Activated T-helper 1 cell treated with anti-CD3 and anti-CD28 coated beads, Interleukin-12 subunit alpha, Interleukin-12 subunit beta, Interleukin-2, Interleukin-4 antibody, amounts not matched to agents 30 ng/mL and 10 ng/mL and 1 ng/mL, durations not matched to agents 14 hours and 24 hours and 36 hours (primary cell): ENCODE measurements at regions not wholly inside any gene's neighbourhood (a gene's known extent, or its start where the extent isn't known, plus 50 kb on each side); places are given as distances from the start of the nearest gene placed in this dataset.
"Not testable (repeated sequence)": the region's sequence is repeated elsewhere in the genome, so short reads cannot be mapped to it uniquely, and the experiment has no call there.

Source experiments
- DNase-seq: peaks from one replicate; pipeline ENCODE4 v3.0.0; 2021; ENCODE audit warnings: low spot score
- H3K27ac Mint-ChIP-seq: one replicate; pipeline ENCODE4 v1.8.0; 2021; ENCODE audit warnings: mild to moderate bottlenecking, mixed read lengths
- H3K27me3 Mint-ChIP-seq: one replicate; pipeline ENCODE4 v1.8.0; 2022; ENCODE audit warnings: mild to moderate bottlenecking, moderate library complexity, mixed read lengths; ENCODE audit not compliant: insufficient read depth
- H3K36me3 Mint-ChIP-seq: one replicate; pipeline ENCODE4 v1.8.0; 2021; ENCODE audit warnings: low read depth, mixed read lengths
- H3K4me1 Mint-ChIP-seq: one replicate; pipeline ENCODE4 v1.8.0; 2021; ENCODE audit warnings: low read depth, mixed read lengths
- H3K4me3 Mint-ChIP-seq: one replicate; pipeline ENCODE4 v1.8.0; 2021; ENCODE audit warnings: mild to moderate bottlenecking, moderate library complexity, mixed read lengths
- H3K9me3 Mint-ChIP-seq: one replicate; pipeline ENCODE4 v1.8.0; 2021; ENCODE audit warnings: mixed read lengths
- intact Hi-C: fragments of 100-400 bp; cut with micrococcal nuclease; formaldehyde crosslinking; loops from one replicate; pipeline ENCODE4 v1.15.1; 2024

DNA sequence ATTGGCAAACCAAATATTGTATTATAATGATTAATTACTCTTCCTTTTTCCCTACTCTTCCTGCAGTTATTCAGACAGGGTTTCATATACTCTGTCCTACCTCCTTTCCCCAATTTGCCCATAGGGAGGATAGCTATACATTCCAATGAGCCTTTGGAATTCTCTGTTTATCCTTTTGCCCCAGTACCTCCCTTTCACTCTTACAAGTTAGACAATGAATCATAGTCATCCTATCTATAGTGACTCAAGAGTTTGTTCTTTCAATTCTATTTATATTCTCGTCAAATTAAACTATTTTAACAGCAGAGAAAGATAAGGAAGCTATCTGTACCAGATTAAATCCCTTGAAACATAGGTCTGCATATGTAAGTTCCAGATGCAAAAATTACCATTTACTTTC is 437.5 kb downstream of the NR4A2 start:
- H3K4me1 Mint-ChIP-seq = no peaks in the 10 kb centered on the region
- no peak for DNase-seq
- H3K27me3 Mint-ChIP-seq = no peaks in the 10 kb centered on the region
- H3K9me3 Mint-ChIP-seq = no peaks in the 10 kb centered on the region
- intact Hi-C loops = no loop called here
- H3K27ac Mint-ChIP-seq = no peak overlapping the region
- no peak overlapping the region for H3K4me3 Mint-ChIP-seq
- H3K36me3 Mint-ChIP-seq = no peaks in the 10 kb centered on the region

DNA sequence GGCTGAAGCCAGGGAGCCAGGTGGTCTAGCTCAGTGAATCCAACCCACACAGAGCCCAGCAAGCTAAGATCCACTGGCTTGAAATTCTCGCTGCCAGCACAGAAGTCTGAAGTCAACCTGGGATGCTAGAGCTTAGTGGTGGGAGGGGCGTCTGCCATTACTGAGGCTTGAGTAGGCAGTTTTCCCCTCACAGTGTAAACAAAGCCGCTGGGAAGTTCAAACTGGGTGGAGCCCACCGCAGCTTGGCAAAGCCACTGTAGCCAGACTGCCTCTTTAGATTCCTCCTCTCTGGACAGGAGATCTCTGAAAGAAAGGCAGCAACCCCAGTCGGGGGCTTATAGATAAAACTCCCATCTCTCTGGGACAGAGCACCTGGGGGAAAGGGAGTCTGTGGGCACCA is 452.1 kb downstream of the NR4A2 start:
- DNase-seq, H3K27ac Mint-ChIP-seq: not testable (repeated sequence)

DNA sequence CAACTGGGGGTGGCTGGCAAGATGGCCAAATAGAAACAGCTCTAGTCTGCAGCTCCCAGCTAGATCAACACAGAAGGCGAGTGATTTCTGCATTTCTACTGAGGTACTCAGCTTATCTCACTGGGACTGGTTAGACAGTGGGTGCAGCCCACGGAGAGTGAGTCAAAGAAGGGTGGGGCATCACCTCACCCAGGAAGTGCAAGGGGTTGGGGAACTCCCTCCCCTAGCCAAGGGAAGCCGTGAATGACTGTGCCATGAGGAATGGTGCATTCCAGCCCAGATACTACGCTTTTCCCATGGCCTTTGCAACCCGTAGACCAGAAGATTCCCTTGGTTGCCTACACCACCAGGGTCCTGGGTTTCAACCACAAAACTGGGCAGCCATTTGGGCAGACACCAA is 452.6 kb downstream of the NR4A2 start:
- DNase-seq, H3K27me3 Mint-ChIP-seq, H3K4me1 Mint-ChIP-seq, intact Hi-C loops, H3K27ac Mint-ChIP-seq, H3K36me3 Mint-ChIP-seq, H3K4me3 Mint-ChIP-seq: not testable (repeated sequence)
- peaks cover 26% of the 10 kb centered on the region for H3K9me3 Mint-ChIP-seq

More for the DNA sequence above, 452.1 kb downstream of the NR4A2 start:
- H3K27me3 Mint-ChIP-seq, intact Hi-C loops, H3K36me3 Mint-ChIP-seq, H3K4me3 Mint-ChIP-seq, H3K4me1 Mint-ChIP-seq: not testable (repeated sequence)
- peaks cover 30% of the 10 kb centered on the region for H3K9me3 Mint-ChIP-seq

DNA sequence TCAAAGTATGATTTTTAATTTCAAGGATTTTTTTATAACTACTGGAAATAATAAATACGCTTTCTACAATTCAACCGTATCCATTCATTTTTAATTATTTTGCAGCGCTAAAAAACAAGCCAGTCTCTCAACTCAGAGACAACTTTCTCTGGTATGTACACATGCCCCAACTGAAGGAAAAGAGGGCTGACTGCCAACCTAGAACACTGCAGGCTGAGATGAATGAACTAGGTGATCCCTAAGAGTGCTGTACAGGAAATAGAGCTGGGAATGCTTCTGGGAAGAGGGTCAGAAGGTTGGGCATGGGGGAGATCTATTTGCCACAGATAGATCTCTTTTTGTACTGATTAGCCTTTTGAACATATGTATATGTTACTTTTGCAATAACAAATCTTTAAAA is 460.1 kb downstream of the NR4A2 start:
- H3K36me3 Mint-ChIP-seq = no peaks in the 10 kb centered on the region
- intact Hi-C loops = no loop called here
- DNase-seq = no peak
- no peaks in the 10 kb centered on the region for H3K27me3 Mint-ChIP-seq
- H3K4me3 Mint-ChIP-seq = no peak overlapping the region
- no peak overlapping the region for H3K27ac Mint-ChIP-seq
- H3K9me3 Mint-ChIP-seq = peaks cover 12% of the 10 kb centered on the region
- no peaks in the 10 kb centered on the region for H3K4me1 Mint-ChIP-seq

DNA sequence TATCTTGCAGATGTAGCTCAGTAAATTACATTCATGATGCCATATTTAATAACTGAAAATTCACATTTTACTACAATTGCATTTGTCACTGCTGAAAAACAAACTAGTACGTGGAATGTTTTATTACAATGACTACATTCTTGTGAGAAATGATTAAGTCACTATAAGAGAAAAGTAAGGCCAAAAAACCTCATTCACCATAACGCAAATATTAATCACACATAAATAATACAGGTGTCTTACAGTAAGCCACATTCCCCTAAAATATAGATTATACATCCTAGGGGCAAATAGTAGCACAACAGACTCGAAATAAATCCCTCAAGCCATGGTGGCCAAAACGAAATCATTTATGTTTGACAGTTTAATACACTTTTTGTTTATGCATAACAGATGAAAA is 460.6 kb downstream of the NR4A2 start:
- Mint-ChIP-seq H3K27me3 (no peaks in the 10 kb centered on the region), H3K4me3 (no peak overlapping the region), H3K9me3 (peaks cover 12% of the 10 kb centered on the region), H3K27ac (no peak overlapping the region), H3K4me1 (no peaks in the 10 kb centered on the region), H3K36me3 (no peaks in the 10 kb centered on the region)
- no peak for DNase-seq
- intact Hi-C loops = no loop called here

DNA sequence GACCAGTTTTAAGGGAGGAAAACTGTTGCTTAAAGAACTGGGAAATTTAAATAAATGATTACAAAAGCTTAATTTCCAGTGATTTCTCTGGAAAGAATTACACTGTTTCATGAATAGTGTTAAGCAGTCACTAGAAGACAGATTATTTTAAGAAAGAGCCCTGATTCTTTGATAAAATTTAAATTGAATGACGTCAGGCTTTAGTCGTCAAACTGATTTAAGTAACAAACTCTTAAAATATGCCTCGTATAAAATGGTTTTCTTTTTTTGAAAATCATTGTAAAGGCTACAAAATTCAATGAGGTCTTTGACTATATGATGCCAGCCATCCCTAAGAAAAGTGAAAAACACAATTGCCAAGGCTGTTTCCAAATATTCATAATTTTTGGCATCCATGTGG is 465.0 kb downstream of the NR4A2 start:
- Mint-ChIP-seq H3K9me3 (no peaks in the 10 kb centered on the region), H3K36me3 (no peaks in the 10 kb centered on the region), H3K4me3 (no peak overlapping the region), H3K27ac (no peak overlapping the region), H3K4me1 (no peaks in the 10 kb centered on the region), H3K27me3 (no peaks in the 10 kb centered on the region)
- intact Hi-C loops = no loop called here
- DNase-seq = no peak

DNA sequence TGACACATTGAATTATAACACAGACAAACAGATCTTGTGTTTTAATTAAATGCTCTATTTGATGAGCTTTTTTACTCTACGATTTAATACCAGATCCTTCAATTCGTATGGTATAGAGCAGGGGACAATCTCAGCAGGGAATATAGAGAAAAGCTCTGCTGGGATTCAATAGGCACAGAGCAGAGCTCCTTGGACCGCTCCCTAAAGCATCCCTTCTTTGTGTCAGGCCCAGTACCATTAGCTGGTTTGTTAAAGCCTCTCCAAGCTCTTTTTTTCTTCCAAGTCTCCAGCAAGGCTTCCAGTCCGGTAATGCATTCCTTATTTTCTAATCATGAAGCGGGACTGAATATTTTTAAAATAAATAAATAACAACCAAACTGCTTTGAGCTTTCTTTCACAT is 466.0 kb downstream of the NR4A2 start:
- no peaks in the 10 kb centered on the region for H3K27me3 Mint-ChIP-seq
- H3K9me3 Mint-ChIP-seq = no peaks in the 10 kb centered on the region
- H3K36me3 Mint-ChIP-seq = no peaks in the 10 kb centered on the region
- no peak overlapping the region for H3K27ac Mint-ChIP-seq
- H3K4me1 Mint-ChIP-seq = no peaks in the 10 kb centered on the region
- H3K4me3 Mint-ChIP-seq = no peak overlapping the region
- intact Hi-C loops = no loop called here
- DNase-seq = no peak

DNA sequence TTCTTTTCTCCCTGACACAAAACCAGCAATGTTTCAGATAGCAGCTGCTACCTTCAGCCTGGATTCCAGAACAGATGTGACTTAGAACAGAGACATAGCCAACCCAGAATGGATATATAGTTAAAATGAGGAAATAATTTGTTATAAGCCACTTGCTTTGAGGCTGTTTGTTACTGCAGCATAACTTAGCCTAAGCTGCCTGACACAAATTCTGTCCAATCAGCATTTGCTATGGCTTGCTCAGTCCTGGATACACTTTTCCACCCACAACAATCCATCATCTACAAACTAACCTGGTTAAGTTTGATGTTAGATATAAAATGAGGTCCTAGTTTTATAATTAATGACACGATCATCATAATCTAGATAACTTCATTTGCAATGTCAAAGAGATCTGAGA is 480.4 kb downstream of the NR4A2 start:
- H3K9me3 Mint-ChIP-seq = no peaks in the 10 kb centered on the region
- H3K4me1 Mint-ChIP-seq = no peaks in the 10 kb centered on the region
- H3K27ac Mint-ChIP-seq = no peak overlapping the region
- no peak for DNase-seq
- no peaks in the 10 kb centered on the region for H3K27me3 Mint-ChIP-seq
- no peaks in the 10 kb centered on the region for H3K36me3 Mint-ChIP-seq
- intact Hi-C loops = no loop called here
- H3K4me3 Mint-ChIP-seq = no peak overlapping the region

DNA sequence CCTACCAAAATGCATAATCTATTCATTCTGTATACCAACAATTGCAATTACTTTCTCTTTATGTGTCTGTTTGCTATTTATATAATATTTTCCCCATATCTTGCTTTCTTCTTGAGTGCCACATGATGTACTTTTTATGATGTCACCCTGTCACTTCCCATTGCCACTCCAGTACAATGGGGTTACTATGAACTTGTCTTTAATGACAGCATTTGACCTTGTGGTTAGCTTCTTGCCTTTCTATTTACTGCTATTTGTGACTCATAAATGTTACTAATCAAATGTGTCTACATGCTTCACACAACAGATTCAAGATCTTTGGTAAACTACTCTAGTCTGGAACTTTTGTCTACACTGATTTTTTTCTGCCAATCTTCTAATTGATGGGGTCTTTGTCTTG is 486.3 kb downstream of the NR4A2 start:
- H3K27ac Mint-ChIP-seq = no peak overlapping the region
- DNase-seq = no peak
- H3K27me3 Mint-ChIP-seq = no peaks in the 10 kb centered on the region
- H3K4me1 Mint-ChIP-seq = no peaks in the 10 kb centered on the region
- no peak overlapping the region for H3K4me3 Mint-ChIP-seq
- no peaks in the 10 kb centered on the region for H3K9me3 Mint-ChIP-seq
- no peaks in the 10 kb centered on the region for H3K36me3 Mint-ChIP-seq
- intact Hi-C loops = no loop called here

DNA sequence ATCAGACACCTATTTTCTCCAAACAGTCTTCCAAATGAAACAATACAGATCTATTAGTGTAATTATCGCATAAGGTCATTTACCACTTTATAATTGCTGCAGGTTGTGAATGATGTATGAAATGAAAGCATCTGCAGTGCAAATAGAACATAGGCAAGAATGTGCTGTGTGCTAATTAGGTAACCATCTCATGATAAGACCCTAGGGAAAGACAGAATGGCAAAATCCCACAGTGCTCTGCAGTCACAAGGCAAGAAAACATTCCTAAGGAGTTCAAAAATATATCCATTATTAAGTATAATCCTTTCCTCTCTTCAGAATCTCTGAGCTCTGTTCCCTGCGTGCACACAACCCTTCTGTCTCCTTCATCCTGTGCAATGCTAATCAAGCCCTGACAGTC is 488.1 kb downstream of the NR4A2 start:
- no peaks in the 10 kb centered on the region for H3K36me3 Mint-ChIP-seq
- no peaks in the 10 kb centered on the region for H3K27me3 Mint-ChIP-seq
- intact Hi-C loops = no loop called here
- no peak overlapping the region for H3K4me3 Mint-ChIP-seq
- H3K27ac Mint-ChIP-seq = no peak overlapping the region
- H3K9me3 Mint-ChIP-seq = no peaks in the 10 kb centered on the region
- DNase-seq = no peak
- H3K4me1 Mint-ChIP-seq = no peaks in the 10 kb centered on the region

DNA sequence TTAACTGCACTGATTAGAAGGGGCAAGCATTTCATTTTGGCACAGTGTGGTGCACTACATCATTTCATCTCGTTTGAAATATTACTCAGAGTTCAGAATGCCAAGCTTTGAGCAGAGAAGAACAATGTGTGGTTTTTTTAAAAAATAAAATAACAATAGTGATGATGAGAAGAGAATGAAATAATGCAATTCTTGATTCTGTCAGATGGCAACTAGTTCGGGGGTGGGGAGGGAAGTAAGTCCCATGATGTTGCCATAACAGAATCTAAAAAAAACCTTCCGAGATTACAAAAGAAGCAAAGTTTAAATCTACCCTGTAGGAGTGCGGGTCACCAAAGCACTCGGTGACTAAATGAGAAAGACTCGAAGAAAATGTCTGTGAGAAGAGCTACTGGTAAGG is 490.4 kb downstream of the NR4A2 start:
- H3K4me3 Mint-ChIP-seq = no peak overlapping the region
- no peaks in the 10 kb centered on the region for H3K36me3 Mint-ChIP-seq
- DNase-seq = no peak
- no peaks in the 10 kb centered on the region for H3K4me1 Mint-ChIP-seq
- intact Hi-C loops = no loop called here
- H3K27me3 Mint-ChIP-seq = no peaks in the 10 kb centered on the region
- no peak overlapping the region for H3K27ac Mint-ChIP-seq
- no peaks in the 10 kb centered on the region for H3K9me3 Mint-ChIP-seq

DNA sequence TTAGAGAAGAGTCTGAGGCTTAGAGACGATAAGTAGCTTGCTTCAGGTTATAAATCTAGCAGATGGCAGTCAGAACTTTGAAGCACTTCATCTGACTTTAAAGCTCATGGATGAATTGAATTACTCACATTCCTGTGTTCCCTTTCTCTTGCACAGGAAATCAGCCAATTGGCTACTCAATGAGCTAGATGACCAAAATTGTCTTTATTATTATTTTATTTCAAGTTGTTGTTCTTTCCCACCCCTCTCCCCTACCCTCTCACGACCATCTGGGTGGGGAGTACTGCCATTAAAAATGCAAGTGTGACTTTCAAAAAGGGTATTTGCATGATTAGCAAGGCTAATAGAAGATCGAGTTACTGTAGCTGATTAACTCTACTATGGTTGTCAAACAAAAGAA is 491.1 kb downstream of the NR4A2 start:
- intact Hi-C loops = no loop called here
- Mint-ChIP-seq H3K27me3 (no peaks in the 10 kb centered on the region), H3K36me3 (no peaks in the 10 kb centered on the region), H3K4me1 (no peaks in the 10 kb centered on the region), H3K9me3 (no peaks in the 10 kb centered on the region), H3K4me3 (no peak overlapping the region), H3K27ac (no peak overlapping the region)
- no peak for DNase-seq

DNA sequence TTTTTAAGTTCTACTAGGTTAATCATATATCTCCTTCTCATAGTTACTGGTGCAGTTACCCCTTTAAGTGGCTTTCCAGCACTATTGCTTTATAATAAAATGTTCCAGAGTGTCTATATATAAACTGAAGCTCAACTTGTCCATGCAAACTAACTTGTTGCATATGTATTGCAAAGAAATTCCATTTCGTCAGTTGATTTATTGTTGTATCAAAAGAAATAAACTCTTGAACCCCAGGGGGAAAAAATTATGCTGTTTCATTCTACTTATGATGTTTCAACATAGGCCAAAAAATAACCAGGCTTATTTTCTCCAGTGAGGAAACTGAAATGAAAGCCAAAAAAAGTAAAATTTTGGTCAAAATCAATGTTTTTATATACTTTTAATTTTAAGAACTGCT is 491.9 kb downstream of the NR4A2 start:
- no peaks in the 10 kb centered on the region for H3K36me3 Mint-ChIP-seq
- no peak overlapping the region for H3K27ac Mint-ChIP-seq
- intact Hi-C loops = no loop called here
- H3K4me1 Mint-ChIP-seq = no peaks in the 10 kb centered on the region
- H3K9me3 Mint-ChIP-seq = no peaks in the 10 kb centered on the region
- no peak overlapping the region for H3K4me3 Mint-ChIP-seq
- DNase-seq = no peak
- no peaks in the 10 kb centered on the region for H3K27me3 Mint-ChIP-seq

DNA sequence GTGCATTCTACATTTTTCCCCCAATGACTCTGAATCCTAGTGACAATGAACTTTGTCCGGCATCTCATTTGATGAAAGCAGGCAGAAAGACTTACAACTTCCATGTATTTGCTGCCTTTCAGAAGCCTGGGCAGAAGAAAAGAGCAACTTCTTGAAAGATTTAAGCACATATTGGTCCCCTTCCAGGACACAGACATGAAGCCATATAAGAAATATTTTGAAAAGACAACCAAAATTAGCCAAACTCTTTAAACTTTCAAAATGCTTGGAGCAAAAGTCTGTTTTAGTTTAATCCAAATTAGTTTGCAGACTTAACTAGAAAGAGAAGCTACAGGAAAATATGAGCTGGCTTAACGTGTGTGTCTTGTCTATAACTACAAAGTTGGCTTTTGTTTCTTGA is 492.5 kb downstream of the NR4A2 start:
- H3K9me3 Mint-ChIP-seq = no peaks in the 10 kb centered on the region
- intact Hi-C loops = no loop called here
- H3K4me3 Mint-ChIP-seq = no peak overlapping the region
- no peak overlapping the region for H3K27ac Mint-ChIP-seq
- no peaks in the 10 kb centered on the region for H3K4me1 Mint-ChIP-seq
- H3K27me3 Mint-ChIP-seq = no peaks in the 10 kb centered on the region
- DNase-seq = no peak
- H3K36me3 Mint-ChIP-seq = no peaks in the 10 kb centered on the region
